Tibial artery (tissue), 4 donors: ENCODE measurements at regions not wholly inside any gene's neighbourhood (a gene's known extent, or its start where the extent isn't known, plus 50 kb on each side); places are given as distances from the start of the nearest gene placed in this dataset.

ENCODE experiments used
- DNase-seq, 2 donors: peaks; one replicate each; pipeline ENCODE4 v3.0.0-alpha.2; 2019
- H3K27ac ChIP-seq, 2 donors: fragments of 200-600 bp; sonication (generic) in 1 of 2; 1 replicate in 1 of 2; 2 replicates in 1 of 2; pipeline ENCODE4 v1.5.1; 2018 to 2019; ENCODE audit warnings: mild to moderate bottlenecking in 1 of 2
- H3K27me3 ChIP-seq, 2 donors: fragments of 200-600 bp; sonication (generic) in 1 of 2; one replicate each; pipeline versions ENCODE4 v1.5.1 to v1.6.0; 2016 to 2019
- H3K36me3 ChIP-seq, 3 donors: fragments of 200-600 bp; sonication (generic) in 2 of 3; one replicate each; pipeline ENCODE4 v1.5.1; 2016 to 2019; ENCODE audit warnings: mild to moderate bottlenecking in 2 of 3
- H3K4me1 ChIP-seq, 4 donors: fragments of 200-600 bp; sonication (generic) in 2 of 4; 1 replicate in 3 of 4; 2 replicates in 1 of 4; pipeline ENCODE4 v1.5.1; 2016 to 2019
- H3K4me3 ChIP-seq, 2 donors: fragments of 200-600 bp; sonication (generic) in 1 of 2; 1 replicate in 1 of 2; 2 replicates in 1 of 2; pipeline ENCODE4 v1.5.1; 2018 to 2019; ENCODE audit warnings: mild to moderate bottlenecking in 2 of 2
- H3K9me3 ChIP-seq, 3 donors: fragments of 200-600 bp; sonication (generic) in 1 of 3; one replicate each; pipeline ENCODE4 v1.5.1; 2016 to 2019
- intact Hi-C: fragments of 100-400 bp; cut with DNase I; formaldehyde crosslinking; loops from one replicate; pipeline ENCODE4 v1.15.0; 2023; ENCODE audit warnings: low total_unique reads
- TF ChIP-seq, protein P1 (sequence below), 2 experiments: fragments of 200-600 bp in 1 of 2; fragments of 450-650 bp in 1 of 2; IDR thresholded peaks; one replicate each; pipeline ENCODE4 v1.5.1; 2017 to 2019; ENCODE audit warnings: antibody characterized with exemption in 2 of 2, mild to moderate bottlenecking in 1 of 2, moderate library complexity in 1 of 2

DNA sequence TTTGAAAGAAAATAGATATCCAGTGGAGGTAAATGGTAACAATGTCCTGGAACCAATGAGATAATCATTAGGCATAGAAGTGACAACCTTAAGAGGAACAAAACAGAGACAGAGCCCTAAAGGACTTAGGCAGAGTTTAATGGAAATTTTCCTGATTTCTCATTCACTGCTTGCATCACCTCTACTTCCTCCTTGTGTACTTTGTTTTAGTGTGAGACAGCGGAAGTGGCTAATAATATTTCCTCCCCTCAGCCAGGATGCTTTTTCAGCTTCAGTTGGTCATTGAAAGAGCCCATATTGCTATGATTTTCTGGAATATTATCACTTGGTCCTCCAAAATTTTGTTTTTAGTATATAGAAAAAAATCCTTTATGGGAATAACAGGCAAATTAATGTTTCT lies 153.4 kb upstream of the MPDZ start:
- no peak overlapping the region for H3K4me3 ChIP-seq
- no peaks in the 10 kb centered on the region for H3K9me3 ChIP-seq
- H3K27me3 ChIP-seq: no peaks in the 10 kb centered on the region
- intact Hi-C loops: loop anchor here (5.0 kb wide), 1 partner anchor 919 kb away; no protein-coding TSS in a partner anchor
- no peak for DNase-seq
- TF ChIP-seq, protein P1, sequence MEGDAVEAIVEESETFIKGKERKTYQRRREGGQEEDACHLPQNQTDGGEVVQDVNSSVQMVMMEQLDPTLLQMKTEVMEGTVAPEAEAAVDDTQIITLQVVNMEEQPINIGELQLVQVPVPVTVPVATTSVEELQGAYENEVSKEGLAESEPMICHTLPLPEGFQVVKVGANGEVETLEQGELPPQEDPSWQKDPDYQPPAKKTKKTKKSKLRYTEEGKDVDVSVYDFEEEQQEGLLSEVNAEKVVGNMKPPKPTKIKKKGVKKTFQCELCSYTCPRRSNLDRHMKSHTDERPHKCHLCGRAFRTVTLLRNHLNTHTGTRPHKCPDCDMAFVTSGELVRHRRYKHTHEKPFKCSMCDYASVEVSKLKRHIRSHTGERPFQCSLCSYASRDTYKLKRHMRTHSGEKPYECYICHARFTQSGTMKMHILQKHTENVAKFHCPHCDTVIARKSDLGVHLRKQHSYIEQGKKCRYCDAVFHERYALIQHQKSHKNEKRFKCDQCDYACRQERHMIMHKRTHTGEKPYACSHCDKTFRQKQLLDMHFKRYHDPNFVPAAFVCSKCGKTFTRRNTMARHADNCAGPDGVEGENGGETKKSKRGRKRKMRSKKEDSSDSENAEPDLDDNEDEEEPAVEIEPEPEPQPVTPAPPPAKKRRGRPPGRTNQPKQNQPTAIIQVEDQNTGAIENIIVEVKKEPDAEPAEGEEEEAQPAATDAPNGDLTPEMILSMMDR (IDR thresholded peaks at IDR 0.05): no peak
- H3K27ac ChIP-seq: no peak overlapping the region
- no peaks in the 10 kb centered on the region for H3K36me3 ChIP-seq
- no peaks in the 10 kb centered on the region for H3K4me1 ChIP-seq

DNA sequence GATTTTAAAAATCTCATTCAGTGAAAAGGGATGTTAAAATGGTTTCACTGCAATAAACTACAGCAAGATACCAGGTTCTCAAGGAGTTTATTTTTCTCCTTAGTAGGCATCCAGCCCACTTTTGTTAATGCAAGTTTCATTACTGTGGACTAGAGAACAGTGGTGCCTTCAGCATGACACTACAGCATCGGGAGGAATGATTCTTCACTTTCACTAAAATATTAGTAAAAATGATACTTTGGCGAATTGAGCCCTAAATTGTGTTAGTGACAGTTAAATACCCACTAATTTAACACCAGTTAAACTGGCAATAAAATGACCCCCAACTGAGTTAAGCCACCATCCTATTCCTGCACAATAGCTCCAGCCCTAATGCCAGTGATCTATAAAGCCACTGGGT lies 152.2 kb upstream of the MPDZ start:
- Histone ChIP-seq H3K27ac (no peak overlapping the region), H3K9me3 (no peaks in the 10 kb centered on the region), H3K27me3 (no peaks in the 10 kb centered on the region), H3K36me3 (no peaks in the 10 kb centered on the region), H3K4me3 (no peak overlapping the region), H3K4me1 (no peaks in the 10 kb centered on the region)
- DNase-seq: no peak
- TF ChIP-seq, protein P1 (IDR thresholded peaks at IDR 0.05): no peak
- intact Hi-C loops: loop anchor here (5.0 kb wide), 1 partner anchor 921 kb away; no protein-coding TSS in a partner anchor

DNA sequence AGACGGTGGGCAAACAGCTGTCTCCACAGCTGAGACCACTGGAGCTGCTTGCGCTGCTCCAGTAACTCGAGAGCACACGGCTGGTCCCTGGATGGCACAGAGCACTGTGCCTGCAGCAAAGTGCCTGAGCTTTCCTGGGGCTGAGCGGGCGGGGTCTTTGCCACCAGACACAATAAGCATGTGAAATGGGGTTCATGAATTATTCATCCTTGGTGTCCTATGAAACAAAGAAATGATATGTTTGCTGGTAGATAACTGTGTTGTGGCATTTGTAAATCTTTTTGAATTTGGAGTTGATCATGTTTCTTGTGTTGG lies 151.7 kb upstream of the MPDZ start:
- no peak overlapping the region for H3K4me3 ChIP-seq
- no peak overlapping the region for H3K27ac ChIP-seq
- TF ChIP-seq, protein P1 (IDR thresholded peaks at IDR 0.05): no peak
- no peaks in the 10 kb centered on the region for H3K36me3 ChIP-seq
- no peaks in the 10 kb centered on the region for H3K27me3 ChIP-seq
- no peak for DNase-seq
- no peaks in the 10 kb centered on the region for H3K4me1 ChIP-seq
- intact Hi-C loops: loop anchor here (5.0 kb wide), 1 partner anchor 921 kb away; no protein-coding TSS in a partner anchor
- no peaks in the 10 kb centered on the region for H3K9me3 ChIP-seq

DNA sequence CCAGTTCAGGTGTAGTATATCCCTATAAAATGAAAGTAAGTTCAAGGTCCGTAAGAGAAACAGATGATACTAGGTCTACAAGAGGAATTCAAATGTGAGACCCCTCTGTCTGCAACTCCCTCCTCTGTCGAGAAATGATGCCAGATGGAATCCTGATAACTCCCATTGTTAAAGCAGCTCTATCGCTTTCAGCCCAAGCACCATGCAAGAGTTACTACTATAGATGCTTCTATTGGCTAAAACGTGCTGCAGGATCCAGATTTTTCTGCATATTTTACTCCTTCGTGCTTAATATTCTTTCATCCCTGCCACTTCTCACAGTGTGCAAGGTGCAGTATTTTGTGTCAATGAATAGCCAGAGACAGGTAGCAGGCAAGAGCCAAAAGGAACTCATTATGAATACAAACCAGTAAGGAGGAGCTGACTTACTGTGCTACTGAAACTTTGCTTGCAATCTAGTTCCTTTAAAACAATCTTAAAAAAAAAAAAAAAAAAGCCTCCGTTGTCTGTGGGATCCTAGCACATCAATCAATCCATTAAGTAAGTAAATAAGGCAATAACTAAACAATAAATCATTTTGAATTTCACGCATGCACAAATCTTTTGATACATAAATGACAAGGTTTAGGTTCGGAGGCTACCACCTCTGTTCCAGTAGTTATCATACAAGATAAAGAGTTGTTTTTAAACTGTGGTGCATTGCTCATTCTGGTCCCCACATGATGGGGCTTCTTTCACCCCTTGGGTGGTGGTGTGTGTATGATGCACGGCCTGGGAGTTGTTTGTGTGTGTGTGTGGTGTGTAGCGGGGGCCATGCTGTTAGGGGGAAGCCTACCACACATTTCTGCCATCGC lies 151.1 kb upstream of the MPDZ start:
- TF ChIP-seq, protein P1 (IDR thresholded peaks at IDR 0.05): no peak
- intact Hi-C loops: loop anchor here (5.0 kb wide), 1 partner anchor 922 kb away; no protein-coding TSS in a partner anchor
- H3K4me1 ChIP-seq: no peaks in the 10 kb centered on the region
- H3K27me3 ChIP-seq: no peaks in the 10 kb centered on the region
- H3K9me3 ChIP-seq: no peaks in the 10 kb centered on the region
- H3K36me3 ChIP-seq: no peaks in the 10 kb centered on the region
- no peak overlapping the region for H3K4me3 ChIP-seq
- DNase-seq: no peak
- H3K27ac ChIP-seq: no peak overlapping the region

DNA sequence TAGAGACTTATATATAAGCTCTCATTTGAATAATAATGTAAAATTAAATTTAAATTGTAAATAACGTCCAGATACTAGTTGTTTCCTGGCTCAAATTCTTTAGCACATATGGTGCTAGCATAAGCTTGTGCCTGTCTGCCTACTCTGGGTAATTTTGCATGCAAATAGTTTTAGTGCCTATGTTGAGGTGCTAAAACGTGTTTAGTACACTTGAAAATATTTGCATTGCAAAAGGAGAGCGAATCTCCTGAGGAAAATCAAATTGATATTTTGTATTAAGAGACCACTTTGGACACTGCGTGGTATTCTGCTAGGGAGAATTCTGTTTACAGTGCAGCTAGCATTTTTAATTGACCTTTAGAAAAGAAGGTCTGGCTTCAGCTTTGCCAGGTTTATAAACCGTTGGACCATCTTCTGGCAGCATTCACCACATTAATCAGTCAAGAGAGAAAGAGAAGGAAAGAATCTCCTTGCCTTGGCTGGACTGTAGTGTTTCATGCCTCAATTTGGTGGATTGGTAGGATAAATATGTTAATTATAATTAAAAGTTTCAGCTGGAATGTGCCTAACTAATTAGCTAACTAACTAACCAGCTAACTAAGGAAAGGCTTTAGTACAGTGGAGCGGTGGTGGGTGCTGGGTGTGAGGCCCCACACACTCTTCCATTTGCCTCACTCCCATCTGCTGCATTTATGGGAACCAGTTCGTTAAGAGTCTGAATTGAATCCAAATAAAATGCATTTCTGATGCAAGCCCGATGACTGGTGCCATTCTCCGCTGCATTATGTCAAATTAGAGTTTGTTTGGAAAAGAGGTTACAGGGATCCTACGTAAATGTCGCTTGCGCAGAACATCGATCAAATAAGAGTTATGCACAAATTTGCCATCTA lies 150.1 kb upstream of the MPDZ start:
- no peak overlapping the region for H3K27ac ChIP-seq
- DNase-seq: no peak
- no peak overlapping the region for H3K4me3 ChIP-seq
- H3K4me1 ChIP-seq: no peaks in the 10 kb centered on the region
- no peaks in the 10 kb centered on the region for H3K27me3 ChIP-seq
- TF ChIP-seq, protein P1 (IDR thresholded peaks at IDR 0.05): no peak
- no peaks in the 10 kb centered on the region for H3K36me3 ChIP-seq
- intact Hi-C loops: loop anchor here (5.0 to 10.0 kb wide), 3 partner anchors 75 to 975 kb away; no protein-coding TSS in a partner anchor
- H3K9me3 ChIP-seq: no peaks in the 10 kb centered on the region
